MG63 (cell line): ENCODE measurements at regions not wholly inside any gene's neighbourhood (a gene's known extent, or its start where the extent isn't known, plus 50 kb on each side); places are given as distances from the start of the nearest gene placed in this dataset.

Experiments
- DNase-seq: peaks from one replicate; pipeline ENCODE4 v3.0.0-alpha.2; 2020
- H3K27me3 ChIP-seq: fragments of 250-450 bp; sonication (Bioruptor Pico); 2 replicates; pipeline ENCODE4 v1.5.1; 2020; ENCODE audit warnings: mild to moderate bottlenecking, moderate library complexity
- H3K36me3 ChIP-seq: fragments of 250-450 bp; sonication (Bioruptor Pico); 2 replicates; pipeline ENCODE4 v1.5.1; 2020; ENCODE audit warnings: mild to moderate bottlenecking, moderate library complexity
- H3K4me3 ChIP-seq: fragments of 250-450 bp; sonication (Bioruptor Pico); 2 replicates; pipeline ENCODE4 v1.5.1; 2020; ENCODE audit warnings: mild to moderate bottlenecking, moderate library complexity
- H3K9me3 ChIP-seq: fragments of 250-450 bp; sonication (Bioruptor Pico); 2 replicates; pipeline ENCODE4 v1.5.1; 2020; ENCODE audit warnings: mild to moderate bottlenecking, moderate library complexity

- Histone ChIP-seq H3K4me3 (no peak overlapping the region), H3K27me3 (no peaks in the 10 kb centered on the region), H3K9me3 (no peaks in the 10 kb centered on the region), H3K36me3 (no peaks in the 10 kb centered on the region)
- DNase-seq, result no peak
Observed at GRCh38 chr14:39843881-39844280, 411.6 kb upstream of the FBXO33 start.

- Histone ChIP-seq H3K4me3 (no peak overlapping the region), H3K36me3 (no peaks in the 10 kb centered on the region), H3K27me3 (no peaks in the 10 kb centered on the region), H3K9me3 (no peaks in the 10 kb centered on the region)
- peak; percentile 0 for DNase-seq
Observed at GRCh38 chr14:39841088-39841487, 408.9 kb upstream of the FBXO33 start.

- no peaks in the 10 kb centered on the region for H3K36me3 ChIP-seq
- H3K4me3 ChIP-seq, result no peak overlapping the region
- H3K27me3 ChIP-seq, result no peaks in the 10 kb centered on the region
- H3K9me3 ChIP-seq, result no peaks in the 10 kb centered on the region
- no peak for DNase-seq
Observed at GRCh38 chr14:39827901-39828655, 395.8 kb upstream of the FBXO33 start.

GRCh38 chr14:39812532-39813320 lies 380.5 kb upstream of the FBXO33 start:
- DNase-seq, result no peak
- no peaks in the 10 kb centered on the region for H3K27me3 ChIP-seq
- H3K9me3 ChIP-seq, result no peaks in the 10 kb centered on the region
- H3K4me3 ChIP-seq, result no peak overlapping the region
- H3K36me3 ChIP-seq, result no peaks in the 10 kb centered on the region

- no peaks in the 10 kb centered on the region for H3K27me3 ChIP-seq
- H3K36me3 ChIP-seq, result no peaks in the 10 kb centered on the region
- H3K4me3 ChIP-seq, result no peak overlapping the region
- no peak for DNase-seq
- no peaks in the 10 kb centered on the region for H3K9me3 ChIP-seq
Observed at GRCh38 chr14:39807271-39807670, 375.0 kb upstream of the FBXO33 start.

GRCh38 chr14:39784461-39784860 lies 352.2 kb upstream of the FBXO33 start:
- Histone ChIP-seq H3K9me3 (no peaks in the 10 kb centered on the region), H3K27me3 (no peaks in the 10 kb centered on the region), H3K36me3 (no peaks in the 10 kb centered on the region), H3K4me3 (no peak overlapping the region)
- no peak for DNase-seq

GRCh38 chr14:39781466-39781865 lies 349.2 kb upstream of the FBXO33 start:
- no peaks in the 10 kb centered on the region for H3K27me3 ChIP-seq
- no peak overlapping the region for H3K4me3 ChIP-seq
- DNase-seq, result no peak
- H3K36me3 ChIP-seq, result no peaks in the 10 kb centered on the region
- H3K9me3 ChIP-seq, result no peaks in the 10 kb centered on the region

GRCh38 chr14:39773387-39774126 lies 341.3 kb upstream of the FBXO33 start:
- Histone ChIP-seq H3K4me3 (no peak overlapping the region), H3K9me3 (no peaks in the 10 kb centered on the region), H3K27me3 (no peaks in the 10 kb centered on the region), H3K36me3 (no peaks in the 10 kb centered on the region)
- DNase-seq, result no peak

- no peaks in the 10 kb centered on the region for H3K27me3 ChIP-seq
- H3K9me3 ChIP-seq, result no peaks in the 10 kb centered on the region
- DNase-seq, result no peak
- no peak overlapping the region for H3K4me3 ChIP-seq
- H3K36me3 ChIP-seq, result no peaks in the 10 kb centered on the region
Observed at GRCh38 chr14:39772627-39773026, 340.4 kb upstream of the FBXO33 start.

- H3K36me3 ChIP-seq, result no peaks in the 10 kb centered on the region
- no peak for DNase-seq
- H3K4me3 ChIP-seq, result no peak overlapping the region
- no peaks in the 10 kb centered on the region for H3K9me3 ChIP-seq
- H3K27me3 ChIP-seq, result no peaks in the 10 kb centered on the region
Observed at GRCh38 chr14:39768589-39768988, 336.4 kb upstream of the FBXO33 start.

GRCh38 chr14:39766397-39767000 lies 334.3 kb upstream of the FBXO33 start:
- no peaks in the 10 kb centered on the region for H3K9me3 ChIP-seq
- H3K27me3 ChIP-seq, result no peaks in the 10 kb centered on the region
- H3K4me3 ChIP-seq, result no peak overlapping the region
- DNase-seq, result no peak
- H3K36me3 ChIP-seq, result no peaks in the 10 kb centered on the region

- Histone ChIP-seq H3K4me3 (no peak overlapping the region), H3K9me3 (no peaks in the 10 kb centered on the region), H3K27me3 (no peaks in the 10 kb centered on the region), H3K36me3 (no peaks in the 10 kb centered on the region)
- no peak for DNase-seq
Observed at GRCh38 chr14:39765676-39766075, 333.4 kb upstream of the FBXO33 start.

- Histone ChIP-seq H3K9me3 (no peaks in the 10 kb centered on the region), H3K27me3 (no peaks in the 10 kb centered on the region), H3K4me3 (no peak overlapping the region), H3K36me3 (no peaks in the 10 kb centered on the region)
- no peak for DNase-seq
Observed at GRCh38 chr14:39763402-39763890, 331.2 kb upstream of the FBXO33 start.

- no peak for DNase-seq
- Histone ChIP-seq H3K4me3 (no peak overlapping the region), H3K9me3 (no peaks in the 10 kb centered on the region), H3K36me3 (no peaks in the 10 kb centered on the region), H3K27me3 (no peaks in the 10 kb centered on the region)
Observed at GRCh38 chr14:39762576-39763401, 330.6 kb upstream of the FBXO33 start.

GRCh38 chr14:39755269-39755878 lies 323.1 kb upstream of the FBXO33 start:
- Histone ChIP-seq H3K36me3 (no peaks in the 10 kb centered on the region), H3K27me3 (no peaks in the 10 kb centered on the region), H3K4me3 (no peak overlapping the region), H3K9me3 (no peaks in the 10 kb centered on the region)
- no peak for DNase-seq

- no peaks in the 10 kb centered on the region for H3K27me3 ChIP-seq
- no peaks in the 10 kb centered on the region for H3K36me3 ChIP-seq
- no peak for DNase-seq
- no peaks in the 10 kb centered on the region for H3K9me3 ChIP-seq
- no peak overlapping the region for H3K4me3 ChIP-seq
Observed at GRCh38 chr14:39740454-39740853, 308.2 kb upstream of the FBXO33 start.
